ENCODE measurements at regions not wholly inside any gene's neighbourhood (a gene's known extent, or its start where the extent isn't known, plus 50 kb on each side); places are given as distances from the start of the nearest gene placed in this dataset.

DNA sequence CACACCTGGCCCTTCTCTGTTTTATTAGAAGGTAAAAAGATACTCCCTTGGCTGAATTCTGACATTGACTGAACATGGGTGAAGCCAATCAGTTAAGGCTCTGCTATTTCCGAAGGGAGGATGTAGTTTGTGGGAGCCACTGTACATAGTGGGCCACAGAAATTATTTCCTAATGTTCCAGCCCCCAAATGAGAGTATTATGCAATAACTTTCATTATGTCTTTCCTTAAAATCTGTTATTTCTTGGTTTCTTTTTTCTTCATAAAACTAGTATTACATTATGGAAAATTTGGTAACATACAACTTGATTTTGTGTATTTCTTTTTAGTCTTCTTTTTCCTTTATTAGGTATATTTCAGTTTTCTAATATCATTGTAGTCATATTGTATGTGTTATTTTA, 51.9 kb upstream of the EP300 start:
- ChIA-PET CTCF (no interaction called here), POLR2A (no interaction called here)
- no peak for DNase-seq (ENCODE audit: low read depth, low spot score)
- TF ChIP-seq, protein P1, sequence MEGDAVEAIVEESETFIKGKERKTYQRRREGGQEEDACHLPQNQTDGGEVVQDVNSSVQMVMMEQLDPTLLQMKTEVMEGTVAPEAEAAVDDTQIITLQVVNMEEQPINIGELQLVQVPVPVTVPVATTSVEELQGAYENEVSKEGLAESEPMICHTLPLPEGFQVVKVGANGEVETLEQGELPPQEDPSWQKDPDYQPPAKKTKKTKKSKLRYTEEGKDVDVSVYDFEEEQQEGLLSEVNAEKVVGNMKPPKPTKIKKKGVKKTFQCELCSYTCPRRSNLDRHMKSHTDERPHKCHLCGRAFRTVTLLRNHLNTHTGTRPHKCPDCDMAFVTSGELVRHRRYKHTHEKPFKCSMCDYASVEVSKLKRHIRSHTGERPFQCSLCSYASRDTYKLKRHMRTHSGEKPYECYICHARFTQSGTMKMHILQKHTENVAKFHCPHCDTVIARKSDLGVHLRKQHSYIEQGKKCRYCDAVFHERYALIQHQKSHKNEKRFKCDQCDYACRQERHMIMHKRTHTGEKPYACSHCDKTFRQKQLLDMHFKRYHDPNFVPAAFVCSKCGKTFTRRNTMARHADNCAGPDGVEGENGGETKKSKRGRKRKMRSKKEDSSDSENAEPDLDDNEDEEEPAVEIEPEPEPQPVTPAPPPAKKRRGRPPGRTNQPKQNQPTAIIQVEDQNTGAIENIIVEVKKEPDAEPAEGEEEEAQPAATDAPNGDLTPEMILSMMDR (IDR thresholded peaks at IDR 0.05; ENCODE audit: insufficient read depth, low read length, missing control alignments), result no peak
- H3K4me3 ChIP-seq (ENCODE audit: low read depth, low read length), result no peak overlapping the region

DNA sequence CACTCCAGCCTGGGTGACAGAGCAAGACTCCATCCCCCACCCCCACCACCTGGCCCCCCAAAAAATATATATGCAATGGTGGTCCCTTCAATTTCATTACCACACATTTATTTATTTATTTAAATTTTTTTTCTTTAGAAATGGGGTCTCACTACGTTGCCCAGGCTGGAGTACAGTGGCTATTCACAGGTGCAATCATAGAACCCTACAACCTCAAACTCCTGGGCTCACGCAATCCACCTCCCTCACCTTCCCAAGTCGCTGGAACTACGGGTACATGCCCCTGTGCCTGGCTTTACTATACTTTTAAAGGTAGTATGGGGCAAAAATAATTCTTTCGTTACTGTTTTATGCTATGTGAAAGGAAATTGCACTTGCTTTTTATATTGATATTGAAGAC, 50.9 kb upstream of the EP300 start:
- TF ChIP-seq, protein P1 (IDR thresholded peaks at IDR 0.05; ENCODE audit: insufficient read depth, low read length, missing control alignments), result no peak
- ChIA-PET POLR2A (no interaction called here), CTCF (no interaction called here)
- no peak overlapping the region for H3K4me3 ChIP-seq (ENCODE audit: low read depth, low read length)
- no peak for DNase-seq (ENCODE audit: low read depth, low spot score)
